HCT116 (cell line): ENCODE measurements at regions not wholly inside any gene's neighbourhood (a gene's known extent, or its start where the extent isn't known, plus 50 kb on each side); places are given as distances from the start of the nearest gene placed in this dataset.

ENCODE experiments used
- ATAC-seq: fragments of 200-7000 bp; cut with Tn5 transposase; 2 replicates; pipeline ENCODE4 v1.9.1; 2020; ENCODE audit warnings: mild to moderate bottlenecking, moderate library complexity
- BruUV-seq: library from RNA; stranded (reverse); fragments of 400-500 nt; replicated peaks from 2 replicates; lab custom pipeline; 2021; lab: Mats Ljungman, UMichigan
- CTCF ChIA-PET: fragments of 300-600 bp; sonication (Branson Sonifier 250); formaldehyde crosslinking; loops from one replicate; lab custom pipeline; 2021; ENCODE audit warnings: antibody characterized with exemption; lab: Charles Lee
- POLR2A ChIA-PET: fragments of 300-600, 350-600 bp; sonication (Branson Sonifier 250); formaldehyde crosslinking; loops from one replicate; lab custom pipeline; 2021; ENCODE audit warnings: antibody characterized with exemption; lab: Charles Lee
- RAD21 ChIA-PET, 2 experiments: fragments of 300-600 bp; sonication (Branson Sonifier 250); formaldehyde crosslinking; loops; one replicate each; lab custom pipeline; 2023; ENCODE audit warnings: low total read pairs in 2 of 2; ENCODE audit not compliant: uncharacterized antibody in 2 of 2, unreplicated experiment in 2 of 2, low non-redundant PET in 1 of 2; lab: Charles Lee
- DNase-seq: peaks from one replicate; pipeline ENCODE4 v3.0.0-alpha.2; 2010; ENCODE audit warnings: low read depth, low spot score
- H2AFZ ChIP-seq: fragments of 200-600 bp; shearing (Covaris generic), sonication (generic); 2 replicates; pipeline ENCODE4 v1.6.1; 2017; ENCODE audit warnings: low read depth, mixed run types, mixed read lengths, antibody characterized with exemption, low read length; ENCODE audit not compliant: poor library complexity, severe bottlenecking
- H3K27ac ChIP-seq: 2 replicates; pipeline ENCODE4 v1.5.1; 2012; ENCODE audit warnings: low read depth, low read length
- H3K27me3 ChIP-seq: fragments of 200-600 bp; sonication (generic); 2 replicates; pipeline ENCODE4 v1.6.1; 2016; ENCODE audit warnings: mixed run types, low read length, mixed read lengths; ENCODE audit not compliant: insufficient read depth
- H3K36me3 ChIP-seq, 2 experiments: fragments of 200-500 bp in 1 of 2; fragments of 200-600 bp in 1 of 2; sonication (Bioruptor generic) in 1 of 2; sonication (generic) in 1 of 2; 2 replicates each; pipeline versions ENCODE4 v1.5.1 to v1.6.1; 2014 to 2016; ENCODE audit warnings: low read length in 2 of 2, inconsistent platforms in 1 of 2, mixed read lengths in 1 of 2, mixed run types in 1 of 2; ENCODE audit not compliant: insufficient read depth in 2 of 2, control insufficient read depth in 1 of 2
- H3K4me1 ChIP-seq, 2 experiments: fragments of 200-600 bp in 1 of 2; sonication (generic) in 1 of 2; 2 replicates each; pipeline versions ENCODE4 v1.5.1 to v1.6.1; 2012 to 2017; ENCODE audit warnings: low read length in 2 of 2, inconsistent platforms in 1 of 2, mild to moderate bottlenecking in 1 of 2, mixed read lengths in 1 of 2, mixed run types in 1 of 2, moderate library complexity in 1 of 2; ENCODE audit not compliant: insufficient read depth in 2 of 2, control insufficient read depth in 1 of 2
- H3K4me2 ChIP-seq: fragments of 200-600 bp; sonication (generic); 2 replicates; pipeline ENCODE4 v1.6.1; 2017; ENCODE audit warnings: mixed run types, low read length, mixed read lengths
- H3K4me3 ChIP-seq, 2 experiments: fragments of 200-600 bp in 1 of 2; sonication (generic) in 1 of 2; replicated peaks in 1 of 2; 2 replicates each; pipeline ENCODE4 v1.5.1; 2011 to 2016; ENCODE audit warnings: low read length in 2 of 2, control low read depth in 1 of 2, low read depth in 1 of 2, mild to moderate bottlenecking in 1 of 2, mixed read lengths in 1 of 2, mixed run types in 1 of 2
- H3K79me2 ChIP-seq: fragments of 200-600 bp; sonication (generic); 2 replicates; pipeline ENCODE4 v1.6.1; 2017; ENCODE audit warnings: mild to moderate bottlenecking, mixed run types, low read length, moderate library complexity, mixed read lengths; ENCODE audit not compliant: insufficient read depth
- H3K9ac ChIP-seq: fragments of 200-600 bp; sonication (generic); 2 replicates; pipeline ENCODE4 v1.6.1; 2016; ENCODE audit warnings: low read length, mixed read lengths
- H3K9me2 ChIP-seq: fragments of 200-600 bp; sonication (generic), shearing (Covaris generic); 2 replicates; pipeline ENCODE4 v1.6.1; 2017; ENCODE audit warnings: mixed run types, mild to moderate bottlenecking, moderate library complexity; ENCODE audit not compliant: insufficient read depth
- H3K9me3 ChIP-seq, 2 experiments: fragments of 200-500 bp in 1 of 2; fragments of 200-600 bp in 1 of 2; sonication (Bioruptor generic) in 1 of 2; sonication (generic) in 1 of 2; 2 replicates each; pipeline ENCODE4 v1.6.1; 2014 to 2017; ENCODE audit warnings: low read length in 2 of 2, mixed read lengths in 2 of 2, inconsistent platforms in 1 of 2, low read depth in 1 of 2, mild to moderate bottlenecking in 1 of 2, mixed run types in 1 of 2, moderate library complexity in 1 of 2; ENCODE audit not compliant: control insufficient read depth in 1 of 2, insufficient read depth in 1 of 2
- H4K20me1 ChIP-seq: fragments of 200-600 bp; sonication (generic), shearing (Covaris generic); 2 replicates; pipeline ENCODE4 v1.6.1; 2017; ENCODE audit warnings: mixed run types, mild to moderate bottlenecking, moderate library complexity; ENCODE audit not compliant: insufficient read depth
- CBX3 ChIP-seq: IDR thresholded peaks from 2 replicates; pipeline ENCODE4 v1.6.1; 2012; ENCODE audit warnings: low read depth
- EGR1 ChIP-seq: IDR thresholded peaks from 2 replicates; pipeline ENCODE4 v1.6.1; 2012; ENCODE audit warnings: low read depth
- EZH2phosphoT487 ChIP-seq: fragments of 200-600 bp; IDR thresholded peaks from 2 replicates; pipeline ENCODE4 v1.6.1; 2018; ENCODE audit warnings: antibody characterized with exemption, borderline replicate concordance
- POLR2AphosphoS5 ChIP-seq: IDR thresholded peaks from 2 replicates; pipeline ENCODE4 v1.6.1; 2011; ENCODE audit warnings: mild to moderate bottlenecking, low read depth, low read length, moderate library complexity
- RAD21 ChIP-seq: IDR thresholded peaks from 2 replicates; pipeline ENCODE4 v1.6.1; 2012; ENCODE audit warnings: low read depth, mild to moderate bottlenecking
- REST ChIP-seq: IDR thresholded peaks from 2 replicates; pipeline ENCODE4 v1.6.1; 2012; ENCODE audit warnings: low read depth
- SRF ChIP-seq: IDR thresholded peaks from 2 replicates; pipeline ENCODE4 v1.6.1; 2012; ENCODE audit warnings: low read depth
- YY1 ChIP-seq: IDR thresholded peaks from 2 replicates; pipeline ENCODE4 v1.6.1; 2011; ENCODE audit warnings: low read length, low read depth, moderate library complexity, mild to moderate bottlenecking; ENCODE audit not compliant: insufficient replicate concordance; ENCODE audit errors: extremely low read depth
- intact Hi-C: fragments of 100-400 bp; cut with micrococcal nuclease; formaldehyde crosslinking; loops from 2 replicates; pipeline ENCODE4 v1.10.0; 2022
- TF ChIP-seq, protein P1 (sequence below): IDR thresholded peaks from 2 replicates; pipeline ENCODE4 v1.6.1; 2012

GRCh38 chr12:22935090-22935489 is 310.1 kb downstream of the ETNK1 start:
- Histone ChIP-seq H3K9ac (no peak overlapping the region), H3K9me3 (no peaks in the 10 kb centered on the region), H3K4me3 (no peak overlapping the region), H3K27me3 (no peaks in the 10 kb centered on the region), H3K79me2 (no peaks in the 10 kb centered on the region), H3K36me3 (no peaks in the 10 kb centered on the region), H3K4me2 (no peak overlapping the region), H4K20me1 (no peaks in the 10 kb centered on the region), H3K9me2 (no peaks in the 10 kb centered on the region), H2AFZ (no peak overlapping the region), H3K4me1 (no peaks in the 10 kb centered on the region), H3K27ac (no peak overlapping the region)
- DNase-seq, result no peak
- POLR2A ChIA-PET, result no interaction called here
- no TSS peak for BruUV-seq
- intact Hi-C loops, result no loop called here
- ATAC-seq, result no peak
- no peak for TF ChIP-seq SRF
- no peak for TF ChIP-seq CBX3
- no peak for TF ChIP-seq RAD21
- TF ChIP-seq, protein P1, sequence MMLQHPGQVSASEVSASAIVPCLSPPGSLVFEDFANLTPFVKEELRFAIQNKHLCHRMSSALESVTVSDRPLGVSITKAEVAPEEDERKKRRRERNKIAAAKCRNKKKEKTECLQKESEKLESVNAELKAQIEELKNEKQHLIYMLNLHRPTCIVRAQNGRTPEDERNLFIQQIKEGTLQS, result no peak
- TF ChIP-seq EZH2phosphoT487, result no peak
- TF ChIP-seq REST, result no peak
- no peak for TF ChIP-seq POLR2AphosphoS5
- TF ChIP-seq YY1, result no peak
- TF ChIP-seq EGR1, result no peak
- RAD21 ChIA-PET, result no interaction called here
- CTCF ChIA-PET, result no interaction called here
